ENCODE measurements at regions not wholly inside any gene's neighbourhood (a gene's known extent, or its start where the extent isn't known, plus 50 kb on each side); places are given as distances from the start of the nearest gene placed in this dataset.

- no peak for TF ChIP-seq CTCF (IDR thresholded peaks at IDR 0.05)
- TF ChIP-seq POLR2A (IDR thresholded peaks at IDR 0.05): no peak
Measured at GRCh38 chr2:180657054-180657453, 323.4 kb upstream of the UBE2E3 start.
